NCI-H2107 treated with DMSO at 0.1 percent for 48 hours (cell line): ENCODE measurements at regions not wholly inside any gene's neighbourhood (a gene's known extent, or its start where the extent isn't known, plus 50 kb on each side); places are given as distances from the start of the nearest gene placed in this dataset.

Experiments
- DNase-seq: peaks from one replicate; lab custom pipeline; 2025; ENCODE audit not compliant: unreplicated experiment; lab: John Stamatoyannopoulos, UW

DNA sequence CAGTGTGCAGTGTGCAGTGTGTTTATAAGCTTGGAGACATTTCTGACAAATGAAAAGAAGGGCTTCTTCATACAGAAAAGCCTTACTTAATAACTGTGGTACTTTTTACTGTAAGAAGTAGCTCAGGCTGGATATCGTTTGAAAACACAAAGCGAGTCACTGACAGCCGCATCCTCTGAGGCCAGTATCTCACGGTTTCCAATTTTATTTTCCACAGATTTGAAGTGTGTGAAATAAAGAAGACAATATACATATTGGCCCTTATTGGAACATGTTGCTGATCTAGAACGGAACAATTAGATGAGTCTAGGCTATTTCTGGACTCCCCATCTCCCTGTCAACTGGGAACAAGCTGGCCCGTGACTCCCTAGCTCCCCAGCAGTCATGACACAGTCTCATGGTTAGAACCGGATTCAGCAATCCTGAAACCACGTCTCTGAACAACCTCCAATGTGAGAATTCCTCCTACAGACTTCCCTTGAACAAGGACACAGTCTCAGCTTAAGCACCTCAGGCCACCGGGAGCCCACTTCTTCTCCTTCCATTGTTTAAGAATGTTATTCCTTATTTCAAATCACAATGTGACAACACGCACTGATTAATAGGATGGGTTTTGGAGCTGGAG, 484.5 kb downstream of the COG6 start:
- no peak for DNase-seq

DNA sequence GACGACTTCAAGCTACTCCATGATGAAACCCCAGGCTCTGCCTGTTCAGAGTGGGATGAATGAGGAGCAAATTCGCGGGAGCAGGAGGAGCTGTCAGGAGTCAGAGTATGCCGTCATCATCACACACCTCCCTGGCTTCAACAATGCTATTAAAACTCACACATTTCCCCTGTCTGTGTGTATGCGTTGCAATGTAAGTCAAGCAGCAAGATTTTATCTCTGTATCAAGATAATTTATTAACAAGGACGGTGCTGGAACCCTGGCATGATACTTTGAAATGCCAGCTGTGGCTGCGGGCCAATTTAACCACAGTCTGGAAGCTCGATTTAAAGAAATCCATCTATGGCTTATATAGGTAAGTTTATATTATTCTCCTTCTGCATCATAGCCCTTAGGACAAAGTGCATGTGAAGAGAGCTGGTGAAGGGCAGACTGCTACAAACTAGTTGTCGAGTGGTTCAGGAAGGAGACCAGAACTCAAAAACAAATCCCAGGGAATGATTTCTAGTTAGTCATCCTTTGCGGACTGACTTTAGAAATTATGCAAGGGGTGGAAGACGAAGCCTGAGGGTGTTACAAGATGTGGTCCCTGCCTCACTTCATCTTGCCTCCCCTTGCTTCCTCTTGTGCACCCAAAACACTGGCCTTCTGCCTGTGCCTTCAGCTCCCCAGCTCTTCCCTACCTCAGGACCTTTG, 486.5 kb downstream of the COG6 start:
- DNase-seq, result no peak

DNA sequence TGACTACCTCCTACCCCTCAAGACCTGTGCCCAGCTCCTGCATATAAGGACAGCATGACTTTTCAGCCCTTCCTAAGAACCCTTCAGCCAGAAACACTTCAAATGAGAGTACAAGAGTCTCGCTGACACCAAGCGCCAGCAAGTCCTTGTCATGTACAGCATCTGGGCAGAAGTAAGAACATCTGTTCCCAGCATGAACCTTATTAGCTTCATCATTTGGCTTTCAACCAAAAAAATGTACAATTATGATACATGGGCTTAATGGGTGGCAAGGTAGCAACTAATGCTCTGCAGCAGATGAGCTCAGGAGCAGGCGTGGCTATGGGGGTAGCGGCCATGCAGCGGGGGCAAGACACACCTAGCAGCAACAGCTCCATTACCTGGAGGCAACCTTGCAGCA, 487.6 kb downstream of the COG6 start:
- no peak for DNase-seq

DNA sequence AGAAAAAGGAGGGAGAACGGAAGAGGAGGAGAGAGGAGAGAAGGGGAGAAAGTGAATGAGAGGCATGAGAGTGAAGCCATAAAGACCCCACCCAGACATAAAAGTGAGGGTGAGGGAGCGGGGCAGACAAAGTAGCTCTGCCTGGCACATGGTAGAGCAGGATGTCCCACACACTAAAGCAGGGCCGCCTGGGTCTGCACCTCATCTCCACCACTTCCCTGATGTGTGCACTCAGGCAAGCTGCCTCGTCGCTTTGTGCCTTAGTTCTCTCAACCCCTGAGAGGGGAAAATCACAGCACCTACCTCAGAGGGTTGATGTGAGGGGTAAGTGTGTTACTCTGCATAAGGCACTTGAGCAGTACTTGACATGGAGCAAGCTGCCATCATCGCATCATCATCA, 488.1 kb downstream of the COG6 start:
- DNase-seq, result no peak

DNA sequence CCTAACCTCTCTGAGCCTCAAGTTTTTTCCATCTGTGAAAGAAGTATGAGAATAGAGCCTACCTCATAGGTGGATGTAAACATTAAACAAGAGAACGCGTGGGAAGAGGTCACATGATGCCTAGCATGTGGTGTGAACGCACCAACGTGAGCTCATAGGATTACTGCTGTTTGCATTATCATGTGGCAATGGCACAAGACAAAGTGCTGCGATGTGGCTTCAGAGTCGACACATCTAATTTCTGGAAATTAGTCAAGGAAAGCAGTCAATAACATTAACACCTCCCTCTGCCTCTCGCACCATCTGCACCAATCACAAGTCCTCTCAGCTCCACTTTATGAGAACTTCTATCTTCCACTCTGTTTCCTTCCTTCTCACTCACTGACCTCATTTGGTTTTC, 489.7 kb downstream of the COG6 start:
- no peak for DNase-seq

DNA sequence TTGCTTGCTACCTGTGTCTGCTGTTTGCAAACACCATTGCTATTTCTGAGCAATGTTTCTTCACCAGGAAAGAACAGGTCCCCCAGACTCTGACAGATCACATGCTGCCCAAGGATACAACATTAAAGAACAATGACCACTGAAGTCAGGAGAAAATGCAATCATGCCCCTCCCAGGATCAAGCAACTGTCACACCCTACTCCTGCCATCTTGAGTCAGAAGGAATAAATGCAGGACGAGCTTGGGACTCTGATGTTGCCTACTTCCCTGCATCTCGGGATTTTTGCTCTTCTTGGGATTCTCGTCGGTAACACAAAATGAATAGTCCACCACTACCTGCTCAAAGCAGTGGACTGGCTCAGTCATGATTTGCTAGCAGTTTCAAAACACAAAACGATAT, 490.6 kb downstream of the COG6 start:
- no peak for DNase-seq

DNA sequence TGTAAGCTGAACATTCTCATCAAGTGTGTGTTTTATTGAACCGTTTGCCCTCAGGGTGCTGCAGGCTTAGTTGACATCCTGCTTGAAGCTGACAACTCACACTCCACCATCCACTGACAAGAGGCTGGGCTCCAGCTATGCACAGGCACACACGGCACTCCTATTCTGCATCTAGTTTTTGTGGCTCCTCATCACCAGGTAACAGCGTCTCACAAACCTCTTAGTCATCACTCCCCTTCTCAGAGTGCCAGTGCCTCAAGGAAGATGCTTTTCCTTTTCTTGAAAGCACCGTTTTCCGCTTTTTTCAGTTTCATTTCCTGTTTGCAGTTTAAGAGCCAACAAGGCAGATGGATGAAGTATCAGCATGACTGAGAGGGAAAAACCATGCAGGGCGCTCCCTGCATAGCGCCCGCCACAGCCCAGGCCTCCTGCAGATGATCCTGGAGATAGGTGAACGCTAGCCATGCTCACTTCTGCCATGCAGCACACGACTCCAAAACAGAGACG, 491.2 kb downstream of the COG6 start:
- DNase-seq, result no peak

DNA sequence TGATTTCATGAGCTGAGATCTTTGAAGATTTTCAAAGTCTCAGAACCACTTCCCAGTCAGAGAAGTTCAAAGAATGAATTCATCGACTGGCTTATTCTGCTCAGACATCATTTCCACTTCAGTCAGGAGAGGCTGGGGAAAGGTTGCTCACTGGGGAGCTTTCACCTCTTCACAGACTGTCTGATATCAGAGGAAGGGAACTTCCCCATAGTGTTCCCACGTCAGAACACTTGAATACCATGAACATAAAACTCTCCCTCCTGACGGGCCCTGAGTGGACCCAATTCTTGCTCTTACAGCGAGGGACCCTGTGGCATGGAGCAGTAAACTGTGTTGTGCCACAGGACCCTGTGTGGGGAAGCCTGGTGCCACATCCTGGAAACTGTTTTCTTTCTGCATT, 492.6 kb downstream of the COG6 start:
- no peak for DNase-seq

DNA sequence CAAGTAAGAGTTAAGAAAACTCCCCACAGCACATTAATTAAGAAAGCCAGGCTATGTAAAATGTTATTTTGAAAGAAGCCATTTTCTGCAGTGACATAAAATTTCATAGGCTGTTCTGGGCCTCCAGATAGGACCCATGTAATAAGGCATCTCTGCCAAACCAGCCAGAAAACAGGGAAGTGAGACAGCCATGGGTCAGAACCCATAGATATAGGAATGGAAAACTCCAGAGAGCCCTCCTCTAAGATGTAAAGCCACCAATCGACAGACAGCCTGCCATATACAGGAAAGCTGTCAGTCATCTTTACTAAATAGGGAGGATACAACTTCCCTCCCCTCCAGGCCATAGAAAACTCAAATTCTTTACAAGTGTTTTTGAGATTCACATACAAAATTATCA, 493.3 kb downstream of the COG6 start:
- no peak for DNase-seq

DNA sequence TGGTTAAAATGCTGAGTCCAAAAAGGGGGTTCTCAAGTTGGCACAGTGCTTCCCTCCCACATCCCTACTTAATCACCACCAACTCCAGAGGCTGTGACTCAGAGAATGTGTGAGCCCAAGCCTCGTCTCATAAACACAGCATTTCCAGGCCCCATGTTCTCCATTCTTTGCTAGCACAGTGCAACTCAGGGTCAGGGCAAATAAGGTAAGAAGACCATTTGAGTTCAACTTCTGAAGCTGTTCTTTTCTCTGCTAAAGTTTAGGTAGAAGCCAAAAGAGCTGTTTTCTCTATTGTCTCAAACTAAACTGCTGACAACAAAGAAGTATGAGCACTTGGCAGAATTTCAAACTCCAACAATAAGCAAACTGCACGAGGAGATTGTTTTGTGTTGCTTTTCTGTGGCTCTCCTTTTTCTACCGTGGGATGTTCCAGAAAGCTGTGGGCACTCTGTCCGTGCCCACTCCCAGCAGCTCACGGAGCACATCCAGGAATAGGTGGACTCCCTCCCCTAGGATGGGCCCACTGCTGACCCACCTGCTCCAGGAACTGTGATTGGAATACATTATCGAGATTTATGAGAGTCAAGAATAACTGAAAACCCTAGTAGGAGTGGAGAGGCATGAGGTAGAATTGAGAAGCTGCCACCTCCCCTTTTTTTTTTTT, 494.3 kb downstream of the COG6 start:
- no peak for DNase-seq

DNA sequence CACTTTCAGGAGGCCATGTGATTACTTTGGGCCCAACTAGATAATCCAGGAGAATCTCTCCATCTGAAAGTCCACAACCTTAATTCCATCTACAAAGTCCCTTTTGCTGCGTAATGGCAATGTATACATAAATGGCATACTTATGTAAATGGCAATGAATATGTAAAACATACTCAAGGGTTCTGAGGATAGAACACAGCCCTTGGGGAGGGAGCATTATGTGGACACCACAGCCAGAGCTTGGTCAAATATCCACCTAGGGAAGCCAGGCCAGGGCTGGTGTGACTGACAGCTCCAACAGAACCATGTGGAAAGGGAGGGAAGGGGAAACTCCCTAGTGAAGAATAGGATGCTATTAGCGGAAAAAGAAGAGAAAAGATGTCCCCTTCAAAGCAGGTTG, 496.2 kb downstream of the COG6 start:
- DNase-seq, result no peak

DNA sequence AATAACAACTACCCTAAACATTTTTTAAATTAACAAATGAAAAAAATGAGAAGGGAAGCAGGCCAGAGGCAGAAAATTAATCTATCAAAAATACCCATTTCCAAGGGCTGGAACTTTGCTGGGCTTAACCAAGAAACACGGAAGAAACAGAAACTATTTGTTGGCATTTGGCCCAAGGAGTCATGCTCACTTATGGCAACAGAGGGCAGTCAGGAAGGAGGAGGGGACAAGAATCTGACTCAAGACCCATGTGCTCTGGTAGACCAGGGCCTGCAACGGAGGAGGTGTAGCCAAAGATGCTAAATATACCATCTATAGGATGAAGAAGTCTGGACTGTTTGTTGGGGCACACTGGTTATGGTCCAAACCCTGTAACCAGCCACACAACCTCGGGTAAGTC, 496.7 kb downstream of the COG6 start:
- DNase-seq, result no peak

DNA sequence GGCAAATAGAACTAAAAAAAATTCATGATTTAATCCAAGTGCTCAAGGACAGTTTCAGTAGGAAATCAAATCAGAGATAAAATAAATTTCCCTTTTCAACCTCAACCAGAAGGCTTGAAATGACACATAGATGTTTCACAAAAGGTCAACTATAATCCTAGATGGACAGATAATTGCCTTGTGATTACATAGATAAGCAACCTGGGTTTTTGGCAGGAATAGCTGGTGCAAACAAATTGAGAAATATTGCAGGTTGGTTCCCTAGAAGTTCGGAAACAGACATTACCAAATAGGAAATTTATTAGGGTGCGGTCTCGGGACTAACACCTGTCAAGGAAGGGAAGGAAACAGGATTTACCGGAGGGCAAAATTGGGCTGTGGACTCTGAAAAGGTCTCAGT, 497.5 kb downstream of the COG6 start:
- no peak for DNase-seq

DNA sequence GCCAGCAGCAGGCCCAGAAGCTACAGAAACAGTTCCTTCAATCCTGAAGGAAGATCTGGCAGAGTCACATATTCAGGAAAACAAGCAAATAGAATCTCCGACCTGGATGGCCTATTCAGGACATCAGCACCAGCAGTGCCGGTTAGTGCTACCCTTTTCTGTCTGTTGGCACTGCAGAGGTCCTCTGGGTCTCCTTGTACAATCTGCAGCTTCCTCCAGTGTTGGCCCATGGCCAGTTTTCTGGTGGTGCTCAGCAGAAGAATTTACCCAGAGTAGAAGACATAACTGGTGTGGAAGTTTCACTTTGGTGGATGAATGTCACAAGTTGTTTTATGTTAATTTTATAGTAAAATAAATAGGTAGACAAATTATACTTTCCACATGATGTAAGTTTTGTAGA, 498.1 kb downstream of the COG6 start:
- DNase-seq, result no peak

DNA sequence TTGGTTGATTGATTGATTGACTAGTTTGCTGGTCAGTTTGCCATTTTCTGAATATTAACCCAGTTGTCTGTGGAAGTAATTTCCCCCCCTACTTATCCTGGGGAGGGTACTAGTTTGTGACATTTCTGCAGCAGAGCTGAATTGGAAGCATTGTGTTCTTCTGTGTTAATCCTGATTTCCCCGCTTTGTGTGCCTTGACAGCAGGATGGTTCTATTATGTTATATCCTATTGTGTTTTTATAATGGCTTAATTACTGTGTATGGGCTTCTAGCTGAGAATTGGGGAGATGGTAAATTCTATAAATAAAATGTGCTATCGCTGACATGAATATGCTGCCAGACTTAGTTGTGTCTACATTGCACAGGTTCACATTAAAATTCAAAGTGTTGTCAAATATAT, 499.7 kb downstream of the COG6 start:
- DNase-seq, result no peak

DNA sequence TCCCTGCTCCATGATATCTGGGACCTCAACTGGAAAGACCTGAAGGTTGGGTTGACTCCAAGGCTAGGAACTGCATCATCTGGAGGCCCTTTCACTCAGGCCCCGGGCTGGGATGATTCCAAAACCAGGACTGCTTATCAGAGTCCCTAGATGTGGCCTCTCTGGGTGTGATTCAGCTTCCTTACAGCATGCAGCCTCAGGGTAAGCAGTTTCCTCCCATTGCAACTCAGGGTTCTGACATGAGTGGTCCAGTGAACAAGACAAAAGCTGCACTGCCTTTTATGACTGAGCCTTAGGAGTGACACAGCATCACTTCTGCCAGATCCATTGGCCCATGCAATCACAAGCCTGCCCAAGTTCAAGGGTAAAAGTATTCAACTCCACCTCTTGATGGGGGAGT, 502.8 kb downstream of the COG6 start:
- DNase-seq, result no peak

DNA sequence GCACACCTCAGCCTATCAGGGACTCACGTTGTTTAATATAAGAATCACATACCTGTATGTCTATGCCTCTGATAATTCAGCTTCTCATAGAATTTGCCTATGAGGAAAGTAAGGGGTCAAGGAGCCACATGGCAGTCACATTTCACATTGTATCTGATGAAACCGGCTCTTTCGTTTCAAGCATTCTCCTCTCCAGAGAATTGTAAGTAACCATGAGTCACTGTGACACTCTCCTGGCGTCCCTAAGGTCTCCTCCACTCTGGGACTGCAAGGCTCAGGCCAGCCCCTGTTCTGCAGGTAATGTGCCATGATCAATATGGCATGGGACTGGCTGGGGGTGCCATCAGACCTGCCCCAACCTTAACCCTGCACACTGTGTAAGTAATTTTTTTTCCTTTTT, 503.3 kb downstream of the COG6 start:
- no peak for DNase-seq

DNA sequence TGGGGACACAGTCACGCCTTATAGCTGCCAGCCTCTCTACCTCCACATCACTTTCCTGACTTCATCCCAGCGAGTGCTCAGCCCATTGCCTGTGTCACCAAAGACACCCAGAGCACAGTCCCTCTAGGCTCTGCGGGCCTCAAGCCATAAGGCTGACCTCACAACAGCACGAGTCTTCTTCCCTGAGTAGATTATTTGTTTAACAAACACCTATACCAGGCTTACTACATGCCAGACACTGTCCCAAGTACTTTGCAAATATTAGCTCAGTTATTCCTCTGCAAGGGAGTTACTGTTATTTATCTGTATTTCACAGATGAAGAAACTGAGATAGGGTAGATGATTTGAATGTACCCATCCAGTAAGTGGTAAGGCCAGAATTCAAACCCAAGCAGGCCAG, 504.3 kb downstream of the COG6 start:
- no peak for DNase-seq

DNA sequence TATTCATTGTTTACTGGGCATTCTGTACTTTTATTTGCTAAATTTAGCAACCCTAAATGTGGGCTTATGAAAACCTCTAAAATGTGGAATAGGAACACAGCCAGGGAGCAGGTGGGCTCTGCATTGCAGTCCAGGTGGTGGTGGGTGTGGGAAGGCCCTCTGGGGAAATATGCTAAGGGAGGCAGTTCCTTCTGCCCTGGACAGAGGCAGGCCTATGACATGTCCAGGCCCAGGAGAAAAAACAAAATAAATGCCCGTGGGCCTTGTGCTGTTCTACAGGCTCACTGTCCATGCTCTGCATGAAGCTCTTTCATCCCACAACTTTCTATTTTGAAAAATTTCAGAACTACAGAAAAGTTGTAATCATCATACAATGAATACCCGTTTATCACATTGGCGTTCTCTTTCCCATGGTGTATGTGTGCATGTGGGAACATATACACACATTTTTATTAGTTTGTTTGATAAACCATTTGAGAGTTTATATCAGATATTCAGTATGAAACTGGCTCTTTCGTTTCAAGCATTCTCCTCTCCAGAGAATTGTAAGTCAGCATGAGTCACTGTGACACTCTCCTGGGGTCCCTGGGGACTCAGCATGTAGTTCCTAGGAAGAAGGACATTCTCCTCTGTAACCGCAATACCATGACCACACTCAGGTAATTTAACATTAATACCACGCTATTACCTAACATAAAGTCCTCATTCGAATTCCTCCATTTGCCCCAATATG, 505.3 kb downstream of the COG6 start:
- DNase-seq, result peak; percentile 40

DNA sequence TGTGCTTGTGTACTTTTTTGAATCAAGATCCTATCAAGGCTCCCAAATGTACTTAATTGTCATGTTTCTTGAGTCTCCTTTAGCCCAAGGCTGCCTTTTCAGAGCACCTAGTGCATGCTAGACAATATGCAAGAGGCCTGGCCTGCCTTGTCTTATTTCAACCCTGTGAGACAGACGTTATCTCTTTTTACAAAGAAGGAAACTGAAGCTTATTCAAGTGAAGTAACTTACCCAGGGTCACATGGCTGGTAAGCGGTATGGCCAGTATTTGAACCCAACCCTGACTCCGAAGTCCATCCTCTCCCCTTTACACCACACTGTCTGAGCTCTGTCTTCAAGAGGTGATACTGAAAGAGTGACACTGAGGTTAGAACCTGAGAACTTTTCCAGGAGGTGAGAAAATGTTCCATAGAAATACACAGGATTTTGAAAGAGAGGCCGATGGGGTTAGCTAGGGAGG, 505.1 kb downstream of the FOXO1 start:
- DNase-seq, result no peak

DNA sequence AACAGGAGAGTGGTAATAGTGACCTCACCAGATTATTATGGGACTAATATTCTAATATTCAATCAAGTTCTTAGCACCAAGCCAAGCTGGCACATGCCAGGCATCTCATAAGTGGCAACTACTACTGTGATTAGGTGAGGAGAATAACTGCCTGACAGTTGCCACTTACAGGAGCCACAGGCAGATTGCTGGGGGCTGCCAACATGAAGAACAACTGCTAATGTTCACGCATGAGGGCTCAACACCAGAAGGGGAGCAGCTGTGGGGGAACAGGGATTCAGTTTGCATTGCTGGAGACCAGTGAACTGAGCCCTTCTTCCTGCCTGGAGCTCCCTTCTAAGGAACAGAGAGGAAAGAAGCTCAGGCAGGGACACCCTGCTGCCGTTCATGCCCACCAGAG, 504.5 kb downstream of the FOXO1 start:
- no peak for DNase-seq
